GM18505 (cell line): ENCODE measurements at regions not wholly inside any gene's neighbourhood (a gene's known extent, or its start where the extent isn't known, plus 50 kb on each side); places are given as distances from the start of the nearest gene placed in this dataset.

Source experiments
- ATAC-seq: cut with Tn5 transposase; IDR thresholded peaks from one replicate; pipeline ENCODE4 v1.9.1; 2021; ENCODE audit not compliant: unreplicated experiment
- POLR2A ChIP-seq: IDR thresholded peaks from 4 replicates; pipeline ENCODE4 v1.6.1; 2011; ENCODE audit warnings: borderline replicate concordance; ENCODE audit not compliant: insufficient read depth, insufficient read length; ENCODE audit errors: extremely low read depth

DNA sequence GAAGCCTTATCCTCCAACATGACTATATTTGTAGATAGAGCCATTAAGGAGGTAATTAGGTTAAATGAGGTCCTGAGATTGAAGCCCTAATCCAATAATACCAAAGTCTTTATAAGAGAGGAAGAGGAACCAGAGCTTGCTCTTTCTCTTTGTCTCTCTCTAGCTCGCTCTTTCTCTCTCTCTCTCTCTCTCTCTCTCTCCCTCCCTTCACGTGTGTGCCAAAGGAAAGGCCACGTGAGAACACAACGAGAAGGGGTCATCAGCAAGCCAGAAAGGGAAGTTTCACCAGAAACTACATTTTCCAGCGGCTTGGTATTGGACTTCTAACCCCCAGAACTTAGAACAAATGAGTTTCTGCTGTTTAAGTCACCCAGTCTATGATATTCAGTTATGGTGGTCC is 1540.5 kb downstream of the C4orf33 start:
- no peak for ATAC-seq
- TF ChIP-seq POLR2A, result no peak

DNA sequence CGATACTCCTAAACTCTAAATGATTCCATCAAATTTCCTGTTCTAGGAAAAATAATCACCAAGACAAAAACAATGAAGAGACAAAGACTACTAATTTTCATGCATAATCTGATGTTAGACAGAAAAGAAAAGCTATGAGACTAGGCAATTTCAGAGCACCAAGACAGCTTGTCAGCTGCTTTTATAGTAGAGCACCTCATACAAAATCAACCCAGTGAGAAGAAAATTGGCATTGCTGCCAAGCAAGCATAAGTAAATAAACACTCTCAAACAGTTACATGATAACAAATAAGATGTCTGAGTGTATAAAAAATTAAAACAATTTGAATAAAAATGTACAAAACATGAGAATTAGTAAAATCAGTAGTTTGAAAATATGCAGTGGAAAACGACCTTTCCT is 1544.6 kb downstream of the C4orf33 start:
- no peak for ATAC-seq
- TF ChIP-seq POLR2A, result no peak

- no peak for ATAC-seq
- no peak for TF ChIP-seq POLR2A
Measured at GRCh38 chr4:130646886-130647285, 1550.9 kb downstream of the C4orf33 start.

DNA sequence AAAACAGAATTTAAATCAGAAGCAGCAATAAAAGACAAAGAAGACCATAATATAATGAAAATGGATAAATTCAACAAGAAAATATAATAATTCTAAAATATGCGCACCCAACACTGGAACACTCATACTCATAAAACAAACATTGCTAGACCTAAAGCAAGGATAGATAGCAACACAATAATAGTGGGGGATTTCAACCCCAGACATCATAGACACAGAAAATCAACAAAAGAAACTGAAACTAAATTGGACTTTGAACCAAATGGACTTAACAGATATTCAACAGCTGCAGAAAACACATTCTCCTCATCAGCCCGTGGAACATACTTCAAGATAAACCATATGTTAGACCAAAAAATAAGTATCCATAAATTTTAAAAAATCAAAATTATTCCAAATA is 1552.6 kb downstream of the C4orf33 start:
- ATAC-seq, result no peak
- no peak for TF ChIP-seq POLR2A

GRCh38 chr4:130653842-130654241 is 1557.9 kb downstream of the C4orf33 start:
- no peak for ATAC-seq
- no peak for TF ChIP-seq POLR2A

- no peak for ATAC-seq
- no peak for TF ChIP-seq POLR2A
Measured at GRCh38 chr4:130659320-130659719, 1563.4 kb downstream of the C4orf33 start.

DNA sequence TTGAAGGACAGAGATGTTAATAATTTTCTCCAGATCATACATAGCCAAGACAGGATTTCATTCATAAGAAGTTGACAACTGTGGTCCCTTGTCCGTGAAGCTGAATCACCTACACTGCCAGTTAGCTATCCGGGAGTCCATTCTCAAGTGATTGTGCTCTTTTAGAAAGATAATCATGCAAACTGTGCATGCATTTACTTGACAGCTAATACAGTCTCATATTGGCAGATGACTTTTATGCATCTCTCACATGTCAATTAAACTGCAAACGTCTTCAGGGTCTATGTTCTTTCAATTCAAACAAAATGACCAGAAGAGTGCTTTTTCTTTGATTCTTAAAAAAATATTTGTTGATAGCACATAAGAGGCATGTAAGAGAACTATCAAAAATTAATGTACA is 1572.9 kb downstream of the C4orf33 start:
- no peak for ATAC-seq
- no peak for TF ChIP-seq POLR2A

GRCh38 chr4:130675266-130675665 is 1579.3 kb downstream of the C4orf33 start:
- no peak for ATAC-seq
- TF ChIP-seq POLR2A, result no peak

DNA sequence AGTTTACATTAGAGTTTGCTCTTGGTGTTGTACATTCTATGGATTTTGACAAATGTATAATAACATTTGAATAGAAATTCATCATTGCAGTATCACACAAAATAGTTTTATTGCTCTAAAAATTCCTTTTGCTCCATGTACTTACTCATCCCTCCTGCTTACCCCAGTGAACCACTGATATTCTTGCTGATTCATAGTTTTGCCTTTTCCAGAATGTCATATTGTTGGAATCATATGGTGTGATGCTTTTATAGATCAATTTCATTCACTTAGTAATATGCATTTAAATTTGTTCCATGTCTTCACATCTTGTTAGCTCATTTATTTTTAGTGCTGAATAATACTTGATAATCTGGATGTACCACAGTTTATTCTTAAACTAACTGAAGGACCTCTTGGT is 1593.2 kb downstream of the C4orf33 start:
- no peak for ATAC-seq
- TF ChIP-seq POLR2A, result no peak

DNA sequence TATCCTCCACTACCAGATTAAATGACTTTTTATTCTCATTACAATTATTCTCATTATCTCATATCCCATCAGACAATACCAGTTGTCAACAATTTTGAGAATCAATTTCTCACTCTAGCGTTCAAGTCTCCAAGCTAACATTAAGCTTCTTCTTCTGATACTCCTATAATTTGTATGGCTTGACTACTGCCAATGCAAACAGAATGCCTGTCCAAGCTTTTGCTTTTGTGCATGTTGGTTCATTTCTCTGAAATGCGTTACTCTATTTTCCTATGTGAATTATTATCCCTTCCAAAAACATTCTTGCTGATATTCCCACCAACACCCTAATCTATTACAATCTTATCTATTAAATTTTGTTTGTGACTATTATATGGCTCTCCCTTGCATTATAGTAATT is 1602.3 kb downstream of the C4orf33 start:
- no peak for TF ChIP-seq POLR2A

GRCh38 chr4:130699004-130699403 is 1603.1 kb downstream of the C4orf33 start:
- no peak for ATAC-seq
- TF ChIP-seq POLR2A, result no peak

More for the DNA sequence above, 1602.3 kb downstream of the C4orf33 start:
- no peak for ATAC-seq

DNA sequence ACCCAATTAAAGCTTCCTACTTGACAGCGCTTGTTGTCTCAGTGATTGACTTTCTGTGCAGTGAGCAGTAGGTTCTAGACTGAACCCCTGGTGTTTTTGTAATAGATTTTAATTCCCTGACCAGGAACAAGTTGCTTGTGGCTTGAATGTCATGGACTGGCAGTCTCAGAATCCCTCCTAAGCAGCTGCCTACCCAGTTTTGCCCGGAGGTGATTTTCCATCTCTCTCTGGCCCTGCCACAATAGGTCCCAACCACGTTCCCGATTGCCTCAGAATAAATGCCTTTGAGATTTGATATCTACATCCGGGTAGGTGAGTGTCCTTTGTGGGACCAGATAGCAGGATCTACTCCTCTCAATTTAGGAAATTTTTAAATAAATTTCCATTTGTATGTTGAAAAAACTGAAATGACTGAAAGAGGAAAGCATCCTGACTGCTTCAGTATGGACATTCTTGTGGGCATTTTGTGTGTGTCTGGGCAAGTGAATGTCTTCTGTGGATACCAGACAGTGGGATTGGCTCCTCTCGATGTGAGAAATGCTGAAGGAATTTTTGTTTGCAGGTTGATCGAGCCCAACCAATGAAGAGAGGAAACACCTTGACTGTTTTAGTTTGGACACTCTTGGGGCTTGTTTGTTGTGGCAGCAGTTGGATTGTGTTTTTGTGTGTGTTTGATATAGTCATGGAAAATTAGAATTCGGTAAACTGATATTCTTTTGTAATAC is 1607.4 kb downstream of the C4orf33 start:
- TF ChIP-seq POLR2A, result no peak
- no peak for ATAC-seq

DNA sequence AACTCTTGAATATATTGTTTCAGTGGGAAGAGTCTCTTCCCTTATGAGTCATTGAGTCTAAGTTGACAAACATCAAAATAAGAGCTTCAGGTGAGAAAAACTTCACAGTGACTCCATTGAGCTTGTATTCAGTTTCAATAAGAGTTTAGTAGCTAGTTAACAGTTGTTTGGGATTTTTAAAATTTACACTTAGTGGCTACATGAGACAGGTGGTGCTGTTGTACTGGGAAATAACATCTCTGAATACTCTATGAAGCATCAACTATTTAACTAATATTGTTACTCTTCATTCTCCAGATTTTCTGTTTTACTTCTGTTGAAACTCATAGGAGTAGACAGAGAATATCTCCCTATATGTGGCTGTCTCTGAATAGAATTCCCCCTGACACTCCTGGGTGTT is 1609.1 kb downstream of the C4orf33 start:
- TF ChIP-seq POLR2A, result no peak
- ATAC-seq, result no peak

- no peak for ATAC-seq
- no peak for TF ChIP-seq POLR2A
Measured at GRCh38 chr4:130712038-130712437, 1616.1 kb downstream of the C4orf33 start.

- no peak for ATAC-seq
- TF ChIP-seq POLR2A, result no peak
Measured at GRCh38 chr4:130714006-130714405, 1618.1 kb downstream of the C4orf33 start.
